ENCODE measurements at regions not wholly inside any gene's neighbourhood (a gene's known extent, or its start where the extent isn't known, plus 50 kb on each side); places are given as distances from the start of the nearest gene placed in this dataset.

DNA sequence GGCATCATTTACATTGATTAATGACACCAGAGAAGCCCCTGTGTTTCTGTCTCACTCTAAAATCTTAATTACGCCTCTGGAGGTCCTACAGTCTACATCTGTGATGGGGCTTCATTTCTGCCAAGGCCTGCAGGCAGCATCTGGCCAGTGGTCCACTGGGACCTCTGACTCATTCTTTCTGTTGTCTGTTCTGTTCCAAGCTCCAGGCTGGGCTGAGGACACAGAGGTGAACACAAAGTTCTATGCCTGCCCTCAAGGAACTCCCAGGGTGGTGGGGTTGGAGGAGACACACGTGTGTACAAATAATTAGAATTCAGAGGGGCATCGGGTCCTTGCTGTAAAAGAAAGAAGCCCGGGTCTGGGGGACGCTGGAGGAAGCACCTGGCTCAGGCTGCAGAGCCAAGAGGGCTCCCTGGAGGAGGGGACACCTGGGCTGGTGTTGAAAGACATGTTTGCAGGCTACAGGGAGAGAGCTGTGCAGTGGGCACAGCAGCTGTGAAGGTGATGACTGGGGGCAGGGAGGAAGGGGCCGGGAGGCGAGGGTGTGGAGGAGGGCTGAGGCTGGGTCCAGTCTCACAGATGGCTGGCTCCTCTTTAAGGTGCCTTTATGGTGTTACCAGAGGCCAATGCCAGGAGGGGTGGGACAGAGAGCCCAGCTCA is 103.3 kb upstream of the PRR23E start:
- H3K9ac ChIP-seq = no peak overlapping the region
- peak; percentile 68 for DNase-seq
- in situ Hi-C loops (cut with MboI) = no loop called here
- H3K4me2 ChIP-seq (ENCODE audit: unreplicated experiment) = no peak overlapping the region
- no peak overlapping the region for H2AFZ ChIP-seq
- no peaks in the 10 kb centered on the region for H3K9me2 ChIP-seq (ENCODE audit: insufficient read depth)
- H3K4me1 ChIP-seq (ENCODE audit: insufficient read depth) = no peaks in the 10 kb centered on the region
- H3K36me3 ChIP-seq (ENCODE audit: low read depth) = no peaks in the 10 kb centered on the region
- H3K79me2 ChIP-seq (ENCODE audit: insufficient read depth) = no peaks in the 10 kb centered on the region
- no peaks in the 10 kb centered on the region for H3F3A ChIP-seq (ENCODE audit: insufficient read depth)
- H3K9me3 ChIP-seq (ENCODE audit: low read depth) = no peaks in the 10 kb centered on the region
- 0 out of 2 replicates have a peak, but pooled peaks cover 5% of the 10 kb centered on the region for H3K27me3 ChIP-seq (replicated peaks; ENCODE audit: insufficient read depth)
- H4K20me1 ChIP-seq (ENCODE audit: insufficient read depth) = no peaks in the 10 kb centered on the region
- no peak overlapping the region for H3K4me3 ChIP-seq
- TF ChIP-seq EZH2phosphoT487 (IDR thresholded peaks at IDR 0.05; ENCODE audit: insufficient read depth, low read depth) (no peak), EZH2 (IDR thresholded peaks at IDR 0.05; ENCODE audit: insufficient read depth, poor library complexity, severe bottlenecking) (no peak)
- no peak overlapping the region for H3K27ac ChIP-seq
- WGBS, 2 experiments (ENCODE audit: low coverage in 1 of 2, low lambda C conversion rate in 2 of 2, missing lambda C conversion rate in 2 of 2) = 73 to 77% methylated on average over 7 of the region's 7 CpGs

- Histone ChIP-seq H3F3A (ENCODE audit: insufficient read depth) (no peaks in the 10 kb centered on the region), H3K9ac (no peak overlapping the region), H3K9me2 (ENCODE audit: insufficient read depth) (no peaks in the 10 kb centered on the region), H3K27ac (no peak overlapping the region), H3K4me3 (no peak overlapping the region), H3K4me1 (ENCODE audit: insufficient read depth) (no peaks in the 10 kb centered on the region), H2AFZ (no peak overlapping the region), H3K79me2 (ENCODE audit: insufficient read depth) (no peaks in the 10 kb centered on the region), H4K20me1 (ENCODE audit: insufficient read depth) (no peaks in the 10 kb centered on the region), H3K27me3 (replicated peaks; ENCODE audit: insufficient read depth) (0 out of 2 replicates have a peak, but pooled peaks cover 8% of the 10 kb centered on the region), H3K36me3 (ENCODE audit: low read depth) (no peaks in the 10 kb centered on the region), H3K4me2 (ENCODE audit: unreplicated experiment) (no peak overlapping the region), H3K9me3 (ENCODE audit: low read depth) (no peaks in the 10 kb centered on the region)
- no peak for DNase-seq
- TF ChIP-seq EZH2phosphoT487 (IDR thresholded peaks at IDR 0.05; ENCODE audit: insufficient read depth, low read depth) (no peak), EZH2 (IDR thresholded peaks at IDR 0.05; ENCODE audit: insufficient read depth, poor library complexity, severe bottlenecking) (no peak)
- 70 to 71% methylated on average over 14 of the region's 14 CpGs for WGBS, 2 experiments (ENCODE audit: low coverage in 1 of 2, low lambda C conversion rate in 2 of 2, missing lambda C conversion rate in 2 of 2)
- in situ Hi-C loops (cut with MboI) = no loop called here
Observed at GRCh38 chr3:127090218-127091160, 102.4 kb upstream of the PRR23E start.

GRCh38 chr3:127091376-127091775 is 101.6 kb upstream of the PRR23E start:
- Histone ChIP-seq H3K4me1 (ENCODE audit: insufficient read depth) (no peaks in the 10 kb centered on the region), H3K4me3 (no peak overlapping the region), H2AFZ (no peak overlapping the region), H3K4me2 (ENCODE audit: unreplicated experiment) (no peak overlapping the region), H3K9me3 (ENCODE audit: low read depth) (no peaks in the 10 kb centered on the region), H3K27ac (no peak overlapping the region), H3F3A (ENCODE audit: insufficient read depth) (no peaks in the 10 kb centered on the region), H3K36me3 (ENCODE audit: low read depth) (no peaks in the 10 kb centered on the region), H3K9ac (no peak overlapping the region), H3K9me2 (ENCODE audit: insufficient read depth) (no peaks in the 10 kb centered on the region), H3K27me3 (replicated peaks; ENCODE audit: insufficient read depth) (0 out of 2 replicates have a peak, but pooled peaks cover 8% of the 10 kb centered on the region), H3K79me2 (ENCODE audit: insufficient read depth) (no peaks in the 10 kb centered on the region), H4K20me1 (ENCODE audit: insufficient read depth) (no peaks in the 10 kb centered on the region)
- whole genome bisulfite sequencing, 2 experiments (ENCODE audit: low coverage in 1 of 2, low lambda C conversion rate in 2 of 2, missing lambda C conversion rate in 2 of 2) = 70 to 84% methylated on average over 7 to 8 of the region's 8 CpGs
- TF ChIP-seq EZH2phosphoT487 (IDR thresholded peaks at IDR 0.05; ENCODE audit: insufficient read depth, low read depth) = no peak
- TF ChIP-seq EZH2 (IDR thresholded peaks at IDR 0.05; ENCODE audit: insufficient read depth, poor library complexity, severe bottlenecking) = no peak
- DNase-seq = no peak
- in situ Hi-C loops (cut with MboI) = no loop called here

DNA sequence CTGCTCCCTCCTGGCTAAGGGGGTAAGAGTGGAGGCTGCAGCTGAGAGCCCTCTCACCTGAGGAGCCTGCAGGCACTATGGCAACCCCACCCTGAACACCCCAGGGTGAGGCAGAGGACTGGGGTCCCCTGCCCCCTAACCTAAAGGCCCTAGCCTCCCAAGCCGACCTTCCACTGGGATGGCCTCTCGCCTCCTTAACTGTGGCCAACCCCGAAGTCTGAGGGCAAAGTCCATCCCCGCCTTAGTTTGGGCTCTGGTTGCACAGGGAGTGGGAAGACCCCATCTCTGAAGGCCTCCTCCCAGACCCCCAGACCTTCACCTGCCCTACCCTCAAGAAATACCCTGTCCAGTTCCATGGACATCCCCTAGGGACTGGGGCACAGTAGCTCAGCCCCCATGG is 100.6 kb upstream of the PRR23E start:
- WGBS, 2 experiments (ENCODE audit: low coverage in 1 of 2, low lambda C conversion rate in 2 of 2, missing lambda C conversion rate in 2 of 2) = 67 to 75% methylated on average over 4 of the region's 4 CpGs
- Histone ChIP-seq H3K4me3 (no peak overlapping the region), H3F3A (ENCODE audit: insufficient read depth) (no peaks in the 10 kb centered on the region), H3K9me2 (ENCODE audit: insufficient read depth) (no peaks in the 10 kb centered on the region), H4K20me1 (ENCODE audit: insufficient read depth) (no peaks in the 10 kb centered on the region), H3K4me1 (ENCODE audit: insufficient read depth) (no peaks in the 10 kb centered on the region), H3K36me3 (ENCODE audit: low read depth) (no peaks in the 10 kb centered on the region), H3K27ac (no peak overlapping the region), H3K4me2 (ENCODE audit: unreplicated experiment) (no peak overlapping the region), H3K79me2 (ENCODE audit: insufficient read depth) (no peaks in the 10 kb centered on the region), H2AFZ (no peak overlapping the region), H3K27me3 (replicated peaks; ENCODE audit: insufficient read depth) (peaks cover 8% of the 10 kb centered on the region; the same call in 1 of the 2 replicates), H3K9me3 (ENCODE audit: low read depth) (no peaks in the 10 kb centered on the region), H3K9ac (no peak overlapping the region)
- TF ChIP-seq EZH2 (IDR thresholded peaks at IDR 0.05; ENCODE audit: insufficient read depth, poor library complexity, severe bottlenecking) (no peak), EZH2phosphoT487 (IDR thresholded peaks at IDR 0.05; ENCODE audit: insufficient read depth, low read depth) (no peak)
- in situ Hi-C loops (cut with MboI) = no loop called here
- DNase-seq = no peak
